COLO829 (cell line): ENCODE measurements at regions not wholly inside any gene's neighbourhood (a gene's known extent, or its start where the extent isn't known, plus 50 kb on each side); places are given as distances from the start of the nearest gene placed in this dataset.

Source experiments
- DNase-seq: peaks from one replicate; pipeline ENCODE4 v3.0.0; 2012; ENCODE audit warnings: low spot score

GRCh38 chr1:34270181-34270580, 93.5 kb downstream of the C1orf94 start:
- DNase-seq: no peak

- no peak for DNase-seq
These were observed 95.4 kb downstream of the C1orf94 start for GRCh38 chr1:34272152-34272551.

GRCh38 chr1:34275150-34275549, 98.4 kb downstream of the C1orf94 start:
- DNase-seq: no peak

GRCh38 chr1:34276606-34277005, 99.9 kb downstream of the C1orf94 start:
- no peak for DNase-seq

- DNase-seq: no peak
These were observed 100.4 kb downstream of the C1orf94 start for GRCh38 chr1:34277150-34277549.

GRCh38 chr1:34278211-34278610, 101.5 kb downstream of the C1orf94 start:
- DNase-seq: no peak

GRCh38 chr1:34279971-34280370, 103.3 kb downstream of the C1orf94 start:
- DNase-seq: no peak

- DNase-seq: no peak
These were observed 103.8 kb downstream of the C1orf94 start for GRCh38 chr1:34280509-34280908.

- no peak for DNase-seq
These were observed 106.4 kb downstream of the C1orf94 start for GRCh38 chr1:34283142-34283541.

GRCh38 chr1:34286511-34286910, 109.8 kb downstream of the C1orf94 start:
- no peak for DNase-seq

- DNase-seq: no peak
These were observed 114.1 kb downstream of the C1orf94 start for GRCh38 chr1:34290831-34291230.

GRCh38 chr1:34292472-34292871, 115.8 kb downstream of the C1orf94 start:
- DNase-seq: no peak

GRCh38 chr1:34296059-34296458, 119.4 kb downstream of the C1orf94 start:
- no peak for DNase-seq

GRCh38 chr1:34302798-34303197, 126.1 kb downstream of the C1orf94 start:
- DNase-seq: no peak

- no peak for DNase-seq
These were observed 126.5 kb downstream of the C1orf94 start for GRCh38 chr1:34303218-34303617.

- DNase-seq: no peak
These were observed 129.9 kb downstream of the C1orf94 start for GRCh38 chr1:34306568-34306967.

GRCh38 chr1:34312359-34312758, 135.7 kb downstream of the C1orf94 start:
- no peak for DNase-seq

- DNase-seq: no peak
These were observed 139.3 kb downstream of the C1orf94 start for GRCh38 chr1:34315974-34316373.

GRCh38 chr1:34316773-34317172, 140.1 kb downstream of the C1orf94 start:
- no peak for DNase-seq

GRCh38 chr1:34319218-34319617, 142.5 kb downstream of the C1orf94 start:
- DNase-seq: no peak

- no peak for DNase-seq
These were observed 143.5 kb downstream of the C1orf94 start for GRCh38 chr1:34320053-34320669.

GRCh38 chr1:34322969-34323368, 146.3 kb downstream of the C1orf94 start:
- DNase-seq: no peak

- no peak for DNase-seq
These were observed 148.3 kb downstream of the C1orf94 start for GRCh38 chr1:34324879-34325440.

GRCh38 chr1:34328281-34328799, 151.6 kb downstream of the C1orf94 start:
- no peak for DNase-seq
